Duodenal mucosa (tissue), 2 donors: ENCODE measurements at regions not wholly inside any gene's neighbourhood (a gene's known extent, or its start where the extent isn't known, plus 50 kb on each side); places are given as distances from the start of the nearest gene placed in this dataset.

Source experiments
- H3K27ac ChIP-seq: one replicate; pipeline ENCODE4 v1.7.0; 2013; ENCODE audit warnings: low read depth, low read length
- H3K27me3 ChIP-seq, 2 donors: one replicate each; pipeline ENCODE4 v1.7.0; 2013; ENCODE audit warnings: low read length in 2 of 2, control low read depth in 1 of 2; ENCODE audit not compliant: insufficient read depth in 2 of 2, control insufficient read depth in 1 of 2
- H3K36me3 ChIP-seq, 2 donors: one replicate each; pipeline ENCODE4 v1.7.0; 2013; ENCODE audit warnings: low read length in 2 of 2, control low read depth in 1 of 2; ENCODE audit not compliant: insufficient read depth in 2 of 2, control insufficient read depth in 1 of 2
- H3K4me1 ChIP-seq, 2 donors: one replicate each; pipeline ENCODE4 v1.7.0; 2013; ENCODE audit warnings: low read length in 2 of 2, control low read depth in 1 of 2; ENCODE audit not compliant: insufficient read depth in 2 of 2, control insufficient read depth in 1 of 2
- H3K4me3 ChIP-seq, 2 donors: one replicate each; pipeline ENCODE4 v1.7.0; 2013; ENCODE audit warnings: low read length in 2 of 2, low read depth in 1 of 2
- H3K9ac ChIP-seq, 2 donors: one replicate each; pipeline ENCODE4 v1.7.0; 2013; ENCODE audit warnings: low read length in 2 of 2, low read depth in 1 of 2
- H3K9me3 ChIP-seq, 2 donors: one replicate each; pipeline ENCODE4 v1.7.0; 2013; ENCODE audit warnings: low read length in 2 of 2, control low read depth in 1 of 2; ENCODE audit not compliant: control insufficient read depth in 1 of 2

- H3K27me3 ChIP-seq: no peaks in the 10 kb centered on the region
- no peak overlapping the region for H3K9ac ChIP-seq
- no peak overlapping the region for H3K27ac ChIP-seq
- no peaks in the 10 kb centered on the region for H3K9me3 ChIP-seq
- no peaks in the 10 kb centered on the region for H3K36me3 ChIP-seq
- peaks cover 3 to 9% of the 10 kb centered on the region in 2 donors for H3K4me1 ChIP-seq
- no peak overlapping the region for H3K4me3 ChIP-seq
These were observed 89.5 kb upstream of the PIK3CG start for GRCh38 chr7:106775552-106775936.

GRCh38 chr7:106775975-106776607, 89.0 kb upstream of the PIK3CG start:
- Histone ChIP-seq H3K27me3 (no peaks in the 10 kb centered on the region), H3K4me3 (no peak overlapping the region), H3K9me3 (no peaks in the 10 kb centered on the region), H3K27ac (no peak overlapping the region), H3K4me1 (peaks cover 3 to 9% of the 10 kb centered on the region in 2 donors), H3K9ac (no peak overlapping the region), H3K36me3 (no peaks in the 10 kb centered on the region)

- Histone ChIP-seq H3K36me3 (no peaks in the 10 kb centered on the region), H3K27me3 (no peaks in the 10 kb centered on the region), H3K9ac (no peak overlapping the region), H3K4me3 (no peak overlapping the region), H3K27ac (no peak overlapping the region), H3K4me1 (peaks cover 3 to 9% of the 10 kb centered on the region in 2 donors), H3K9me3 (no peaks in the 10 kb centered on the region)
These were observed 88.3 kb upstream of the PIK3CG start for GRCh38 chr7:106776618-106777347.

- Histone ChIP-seq H3K27me3 (no peaks in the 10 kb centered on the region), H3K9me3 (no peaks in the 10 kb centered on the region), H3K9ac (no peak overlapping the region), H3K4me3 (no peak overlapping the region), H3K27ac (no peak overlapping the region), H3K4me1 (peaks cover 3 to 9% of the 10 kb centered on the region in 2 donors), H3K36me3 (no peaks in the 10 kb centered on the region)
These were observed 87.3 kb upstream of the PIK3CG start for GRCh38 chr7:106777674-106778299.

- Histone ChIP-seq H3K36me3 (no peaks in the 10 kb centered on the region), H3K27me3 (no peaks in the 10 kb centered on the region), H3K9ac (no peak overlapping the region), H3K4me1 (peaks cover 3 to 9% of the 10 kb centered on the region in 2 donors), H3K9me3 (no peaks in the 10 kb centered on the region), H3K4me3 (no peak overlapping the region), H3K27ac (no peak overlapping the region)
These were observed 86.3 kb upstream of the PIK3CG start for GRCh38 chr7:106778656-106779250.

GRCh38 chr7:106779877-106780276, 85.2 kb upstream of the PIK3CG start:
- no peaks in the 10 kb centered on the region for H3K36me3 ChIP-seq
- H3K9ac ChIP-seq: no peak overlapping the region
- H3K4me3 ChIP-seq: no peak overlapping the region
- H3K9me3 ChIP-seq: no peaks in the 10 kb centered on the region
- no peak overlapping the region for H3K27ac ChIP-seq
- H3K4me1 ChIP-seq: peaks cover 3 to 9% of the 10 kb centered on the region in 2 donors
- H3K27me3 ChIP-seq: no peaks in the 10 kb centered on the region

GRCh38 chr7:106781007-106781406, 84.1 kb upstream of the PIK3CG start:
- no peaks in the 10 kb centered on the region for H3K36me3 ChIP-seq
- peaks cover 3 to 9% of the 10 kb centered on the region in 2 donors for H3K4me1 ChIP-seq
- H3K27me3 ChIP-seq: no peaks in the 10 kb centered on the region
- H3K9me3 ChIP-seq: no peaks in the 10 kb centered on the region
- H3K9ac ChIP-seq: no peak overlapping the region
- no peak overlapping the region for H3K4me3 ChIP-seq
- H3K27ac ChIP-seq: no peak overlapping the region

- Histone ChIP-seq H3K9me3 (no peaks in the 10 kb centered on the region), H3K4me3 (no peak overlapping the region), H3K27ac (no peak overlapping the region), H3K36me3 (no peaks in the 10 kb centered on the region), H3K27me3 (no peaks in the 10 kb centered on the region), H3K4me1 (peaks cover 3 to 9% of the 10 kb centered on the region in 2 donors), H3K9ac (no peak overlapping the region)
These were observed 83.1 kb upstream of the PIK3CG start for GRCh38 chr7:106781828-106782544.

- no peaks in the 10 kb centered on the region for H3K9me3 ChIP-seq
- peaks cover 3 to 9% of the 10 kb centered on the region in 2 donors for H3K4me1 ChIP-seq
- no peaks in the 10 kb centered on the region for H3K27me3 ChIP-seq
- H3K27ac ChIP-seq: no peak overlapping the region
- H3K36me3 ChIP-seq: no peaks in the 10 kb centered on the region
- H3K4me3 ChIP-seq: no peak overlapping the region
- no peak overlapping the region for H3K9ac ChIP-seq
These were observed 81.8 kb upstream of the PIK3CG start for GRCh38 chr7:106783286-106783685.
